Activated naive CD8-positive, alpha-beta T cell (primary cell): ENCODE measurements at regions not wholly inside any gene's neighbourhood (a gene's known extent, or its start where the extent isn't known, plus 50 kb on each side); places are given as distances from the start of the nearest gene placed in this dataset.

Experiments used
- H3K27ac Mint-ChIP-seq: one replicate; pipeline ENCODE4 v1.8.0; 2021; ENCODE audit warnings: mixed read lengths
- H3K27me3 Mint-ChIP-seq: one replicate; pipeline ENCODE4 v1.8.0; 2021; ENCODE audit warnings: mixed read lengths
- H3K36me3 Mint-ChIP-seq: one replicate; pipeline ENCODE4 v1.8.0; 2021; ENCODE audit warnings: mixed read lengths
- H3K4me1 Mint-ChIP-seq: one replicate; pipeline ENCODE4 v1.8.0; 2021; ENCODE audit warnings: low read depth, mixed read lengths
- H3K4me3 Mint-ChIP-seq: one replicate; pipeline ENCODE4 v1.8.0; 2021; ENCODE audit warnings: mild to moderate bottlenecking, mixed read lengths
- H3K9me3 Mint-ChIP-seq: one replicate; pipeline ENCODE4 v1.8.0; 2021; ENCODE audit warnings: low read depth, mixed read lengths

- Mint-ChIP-seq H3K36me3 (no peaks in the 10 kb centered on the region), H3K4me1 (no peaks in the 10 kb centered on the region), H3K27me3 (no peaks in the 10 kb centered on the region), H3K9me3 (no peaks in the 10 kb centered on the region), H3K27ac (no peak overlapping the region), H3K4me3 (no peak overlapping the region)
Observed at GRCh38 chr12:105742567-105742874, 396.2 kb downstream of the NUAK1 start.

DNA sequence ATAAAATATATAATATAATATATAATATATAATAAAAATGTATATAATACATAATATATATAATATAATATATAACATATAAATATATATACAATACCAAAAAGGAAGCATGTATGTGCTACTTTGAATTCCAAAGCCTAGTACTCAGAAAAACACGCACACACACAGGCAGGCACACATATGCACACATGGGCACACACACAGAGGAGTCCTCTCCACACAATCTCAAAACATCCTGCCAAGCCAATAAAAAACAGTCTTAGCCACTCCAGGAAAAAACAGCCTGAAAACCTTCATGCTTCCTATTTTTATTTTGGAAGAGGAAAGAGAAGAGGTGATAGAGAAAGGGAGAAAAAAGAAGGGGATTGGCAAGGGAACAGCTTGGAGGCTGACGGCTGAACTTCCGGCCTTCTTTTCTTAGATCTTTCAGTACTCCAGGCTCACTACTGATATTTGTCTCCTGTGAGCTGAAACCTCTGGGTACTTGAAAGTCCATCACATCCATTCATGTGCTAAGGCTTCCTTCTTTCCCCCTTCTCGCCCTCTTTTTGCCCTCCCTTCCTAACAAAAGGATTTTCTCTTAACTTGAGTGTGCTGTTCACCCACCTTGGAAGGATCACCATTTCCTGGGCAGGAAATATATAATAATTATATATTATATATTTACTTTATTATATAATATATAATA, 394.2 kb downstream of the NUAK1 start:
- H3K9me3 Mint-ChIP-seq: no peaks in the 10 kb centered on the region
- H3K27me3 Mint-ChIP-seq: no peaks in the 10 kb centered on the region
- H3K27ac Mint-ChIP-seq: no peak overlapping the region
- no peak overlapping the region for H3K4me3 Mint-ChIP-seq
- H3K4me1 Mint-ChIP-seq: no peaks in the 10 kb centered on the region
- no peaks in the 10 kb centered on the region for H3K36me3 Mint-ChIP-seq

DNA sequence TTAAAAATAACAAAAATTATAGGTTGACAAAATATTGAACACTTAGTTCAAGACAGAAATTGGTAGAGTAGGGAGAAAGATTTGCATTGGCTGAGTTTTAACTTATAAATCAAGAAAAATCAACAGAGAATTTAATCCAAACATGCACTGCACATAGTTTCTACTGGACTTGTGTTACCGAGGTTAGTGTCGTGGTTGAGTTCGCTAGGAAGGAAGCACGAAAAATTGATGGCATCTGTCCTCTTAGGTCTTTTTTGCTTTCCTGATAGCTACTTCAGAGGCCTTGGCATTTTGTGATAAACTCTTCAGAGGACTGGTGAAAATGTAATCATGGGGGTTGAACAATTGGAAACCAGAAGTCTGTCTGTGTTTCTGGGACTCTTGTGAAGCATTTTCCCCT, 392.9 kb downstream of the NUAK1 start:
- H3K36me3 Mint-ChIP-seq: no peaks in the 10 kb centered on the region
- H3K9me3 Mint-ChIP-seq: no peaks in the 10 kb centered on the region
- H3K27me3 Mint-ChIP-seq: no peaks in the 10 kb centered on the region
- H3K27ac Mint-ChIP-seq: no peak overlapping the region
- H3K4me3 Mint-ChIP-seq: no peak overlapping the region
- H3K4me1 Mint-ChIP-seq: no peaks in the 10 kb centered on the region

GRCh38 chr12:105748806-105749600, 389.8 kb downstream of the NUAK1 start:
- no peaks in the 10 kb centered on the region for H3K4me1 Mint-ChIP-seq
- H3K27me3 Mint-ChIP-seq: no peaks in the 10 kb centered on the region
- no peak overlapping the region for H3K4me3 Mint-ChIP-seq
- H3K27ac Mint-ChIP-seq: no peak overlapping the region
- no peaks in the 10 kb centered on the region for H3K9me3 Mint-ChIP-seq
- H3K36me3 Mint-ChIP-seq: no peaks in the 10 kb centered on the region

GRCh38 chr12:105750096-105750495, 388.7 kb downstream of the NUAK1 start:
- H3K9me3 Mint-ChIP-seq: no peaks in the 10 kb centered on the region

DNA sequence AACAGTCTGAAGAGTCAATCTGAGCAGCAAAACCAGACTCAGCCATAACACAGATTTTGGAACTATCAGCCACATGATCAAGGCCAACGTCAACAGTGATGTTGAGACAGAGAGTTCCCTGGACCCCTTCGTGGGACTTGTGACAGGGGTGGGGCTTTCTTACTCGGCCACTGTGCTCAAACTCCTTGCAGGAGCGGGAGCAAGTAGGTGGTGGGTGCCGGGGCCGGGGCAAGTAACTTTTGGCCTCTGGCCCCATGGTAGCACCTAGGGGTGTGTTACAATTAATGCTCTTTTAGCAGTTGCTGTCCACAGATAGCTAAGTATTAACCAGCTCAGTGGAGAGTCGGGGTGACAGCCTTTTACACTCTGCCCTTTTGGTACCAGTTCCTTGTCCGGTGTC, 384.4 kb downstream of the NUAK1 start:
- Mint-ChIP-seq H3K9me3 (no peaks in the 10 kb centered on the region), H3K27ac (no peak overlapping the region)

More at GRCh38 chr12:105750096-105750495, 388.7 kb downstream of the NUAK1 start:
- no peaks in the 10 kb centered on the region for H3K4me1 Mint-ChIP-seq
- H3K4me3 Mint-ChIP-seq: no peak overlapping the region
- no peaks in the 10 kb centered on the region for H3K36me3 Mint-ChIP-seq
- no peaks in the 10 kb centered on the region for H3K27me3 Mint-ChIP-seq
- no peak overlapping the region for H3K27ac Mint-ChIP-seq

DNA sequence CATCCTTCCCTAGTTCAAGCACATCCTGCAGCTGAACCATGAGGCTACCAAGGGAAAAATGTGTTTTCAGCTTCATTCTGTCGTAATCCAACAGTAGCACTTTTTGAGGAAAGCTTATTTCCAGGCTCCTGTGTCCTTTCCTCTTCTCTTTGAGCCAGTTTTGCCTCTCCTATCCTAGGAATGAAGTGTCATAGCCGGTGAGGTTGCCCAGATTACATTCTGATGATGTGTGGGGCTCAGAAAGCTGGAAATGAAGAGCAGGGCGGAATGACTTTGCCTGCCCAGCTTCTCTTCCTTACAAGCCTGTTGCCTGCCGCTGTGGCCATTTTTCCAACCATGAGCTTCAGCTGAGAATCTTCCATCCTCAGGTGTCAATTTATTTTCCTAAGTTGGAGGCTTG, 381.8 kb downstream of the NUAK1 start:
- H3K4me1 Mint-ChIP-seq: no peaks in the 10 kb centered on the region
- H3K9me3 Mint-ChIP-seq: no peaks in the 10 kb centered on the region
- H3K27me3 Mint-ChIP-seq: peaks cover 3% of the 10 kb centered on the region
- H3K27ac Mint-ChIP-seq: no peak overlapping the region
- no peak overlapping the region for H3K4me3 Mint-ChIP-seq
- H3K36me3 Mint-ChIP-seq: no peaks in the 10 kb centered on the region

More for the DNA sequence above, 384.4 kb downstream of the NUAK1 start:
- Mint-ChIP-seq H3K27me3 (no peaks in the 10 kb centered on the region), H3K36me3 (no peaks in the 10 kb centered on the region), H3K4me1 (no peaks in the 10 kb centered on the region), H3K4me3 (no peak overlapping the region)

DNA sequence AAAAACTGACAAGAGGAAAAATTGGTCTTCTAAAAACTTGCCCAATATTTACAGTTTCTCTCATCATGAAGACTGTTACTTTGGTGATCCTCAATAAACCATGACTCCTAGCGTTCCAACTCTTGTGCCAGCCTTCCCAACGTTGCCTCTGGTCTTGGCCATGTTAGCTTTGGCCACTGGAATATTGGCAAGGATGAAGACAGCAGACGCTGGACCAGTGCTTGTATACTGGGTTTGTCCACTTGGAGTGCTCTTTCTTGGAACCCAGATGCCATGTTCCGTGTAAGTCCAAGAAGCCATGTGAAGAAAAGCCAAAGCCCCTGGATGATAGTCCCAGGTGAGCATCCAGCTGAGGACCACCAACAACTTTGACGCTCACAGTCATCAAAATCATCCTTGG, 379.6 kb downstream of the NUAK1 start:
- no peaks in the 10 kb centered on the region for H3K9me3 Mint-ChIP-seq
- peaks cover 10% of the 10 kb centered on the region for H3K27me3 Mint-ChIP-seq
- H3K4me3 Mint-ChIP-seq: no peak overlapping the region
- no peak overlapping the region for H3K27ac Mint-ChIP-seq
- no peaks in the 10 kb centered on the region for H3K36me3 Mint-ChIP-seq
- no peaks in the 10 kb centered on the region for H3K4me1 Mint-ChIP-seq

- Mint-ChIP-seq H3K4me1 (no peaks in the 10 kb centered on the region), H3K27ac (no peak overlapping the region), H3K4me3 (no peak overlapping the region), H3K9me3 (no peaks in the 10 kb centered on the region), H3K27me3 (peaks cover 10% of the 10 kb centered on the region), H3K36me3 (no peaks in the 10 kb centered on the region)
Observed at GRCh38 chr12:105761075-105761474, 377.7 kb downstream of the NUAK1 start.

GRCh38 chr12:105764216-105764835, 374.4 kb downstream of the NUAK1 start:
- no peaks in the 10 kb centered on the region for H3K36me3 Mint-ChIP-seq
- peaks cover 14% of the 10 kb centered on the region for H3K27me3 Mint-ChIP-seq
- no peaks in the 10 kb centered on the region for H3K4me1 Mint-ChIP-seq
- no peaks in the 10 kb centered on the region for H3K9me3 Mint-ChIP-seq
- no peak overlapping the region for H3K4me3 Mint-ChIP-seq
- no peak overlapping the region for H3K27ac Mint-ChIP-seq

GRCh38 chr12:105765053-105766014, 373.4 kb downstream of the NUAK1 start:
- Mint-ChIP-seq H3K36me3 (no peaks in the 10 kb centered on the region), H3K4me3 (no peak overlapping the region), H3K4me1 (no peaks in the 10 kb centered on the region), H3K27me3 (peaks cover 11% of the 10 kb centered on the region), H3K27ac (no peak overlapping the region), H3K9me3 (no peaks in the 10 kb centered on the region)

DNA sequence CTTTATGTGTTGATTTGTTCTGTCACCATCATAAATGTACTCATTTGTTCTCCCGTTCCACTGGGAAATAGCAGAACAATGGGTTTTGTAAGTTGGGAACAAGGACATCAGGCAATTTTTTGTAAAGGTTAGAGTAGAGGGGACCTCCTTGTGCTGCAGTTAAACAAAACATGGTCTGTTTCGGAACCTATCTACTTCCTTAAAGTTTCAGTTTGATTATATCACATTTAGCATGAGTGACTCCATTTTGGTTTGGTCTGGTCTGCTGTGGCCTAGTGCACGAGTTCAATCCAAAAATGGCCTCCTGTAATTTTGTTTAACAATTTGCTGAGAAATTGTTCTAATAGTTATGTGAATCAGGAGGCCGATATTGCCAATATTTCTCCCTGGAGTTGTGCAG, 372.7 kb downstream of the NUAK1 start:
- no peaks in the 10 kb centered on the region for H3K4me1 Mint-ChIP-seq
- no peaks in the 10 kb centered on the region for H3K9me3 Mint-ChIP-seq
- peaks cover 14% of the 10 kb centered on the region for H3K27me3 Mint-ChIP-seq
- no peak overlapping the region for H3K4me3 Mint-ChIP-seq
- no peak overlapping the region for H3K27ac Mint-ChIP-seq
- H3K36me3 Mint-ChIP-seq: no peaks in the 10 kb centered on the region

DNA sequence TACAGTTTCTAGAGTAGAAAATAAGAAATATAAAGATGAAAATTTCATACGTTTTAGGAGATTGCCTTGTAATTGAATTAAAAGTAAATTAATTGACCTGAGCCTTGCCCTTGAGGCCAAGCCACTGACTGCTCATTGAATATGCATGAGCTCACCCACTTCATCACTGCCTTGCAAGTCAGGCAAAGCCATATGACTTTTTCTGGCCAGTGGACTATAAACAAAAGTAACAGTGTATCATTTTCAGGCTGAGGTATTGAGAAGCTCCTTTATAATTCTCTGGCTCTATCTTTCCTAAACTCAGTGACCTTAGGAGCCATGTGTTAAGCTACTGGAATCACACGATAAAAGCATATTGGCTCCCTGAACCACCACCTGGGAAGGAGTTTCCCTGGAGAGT, 369.3 kb downstream of the NUAK1 start:
- Mint-ChIP-seq H3K27me3 (peaks cover 12% of the 10 kb centered on the region), H3K27ac (no peak overlapping the region), H3K4me3 (no peak overlapping the region), H3K36me3 (no peaks in the 10 kb centered on the region), H3K4me1 (no peaks in the 10 kb centered on the region), H3K9me3 (no peaks in the 10 kb centered on the region)

- H3K27me3 Mint-ChIP-seq: peaks cover 9% of the 10 kb centered on the region
- H3K4me1 Mint-ChIP-seq: no peaks in the 10 kb centered on the region
- no peak overlapping the region for H3K27ac Mint-ChIP-seq
- no peaks in the 10 kb centered on the region for H3K9me3 Mint-ChIP-seq
- no peaks in the 10 kb centered on the region for H3K36me3 Mint-ChIP-seq
- no peak overlapping the region for H3K4me3 Mint-ChIP-seq
Observed at GRCh38 chr12:105773471-105773870, 365.3 kb downstream of the NUAK1 start.

DNA sequence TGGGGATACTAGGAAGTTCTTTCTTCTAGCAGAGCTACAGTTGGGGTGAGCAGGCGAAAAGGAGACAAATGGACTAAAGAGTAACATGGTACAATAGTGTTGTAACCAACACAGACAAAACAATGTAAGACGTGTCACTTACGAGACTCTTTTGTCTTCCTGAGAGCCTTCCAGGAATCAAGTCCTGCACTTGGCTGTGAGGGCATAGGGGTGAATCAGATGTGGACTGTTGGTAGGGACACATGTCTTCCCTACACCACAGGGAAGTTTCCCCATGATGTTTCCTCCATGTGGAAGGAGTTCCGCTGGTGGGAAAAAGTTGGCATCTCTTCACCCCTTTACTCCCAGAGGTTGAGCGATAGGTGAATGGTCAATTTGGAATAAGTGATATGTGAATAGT, 364.7 kb downstream of the NUAK1 start:
- Mint-ChIP-seq H3K36me3 (no peaks in the 10 kb centered on the region), H3K4me3 (no peak overlapping the region), H3K27me3 (peaks cover 9% of the 10 kb centered on the region), H3K27ac (no peak overlapping the region), H3K9me3 (no peaks in the 10 kb centered on the region), H3K4me1 (no peaks in the 10 kb centered on the region)
